ENCODE measurements at regions not wholly inside any gene's neighbourhood (a gene's known extent, or its start where the extent isn't known, plus 50 kb on each side); places are given as distances from the start of the nearest gene placed in this dataset.

GRCh38 chr6:66930559-66931290 lies 1223.7 kb upstream of the EYS start:
- no peak for DNase-seq (ENCODE audit: low spot score)

GRCh38 chr6:66926060-66926459 lies 1219.0 kb upstream of the EYS start:
- no peak for DNase-seq (ENCODE audit: low spot score)

GRCh38 chr6:66913657-66914056 lies 1206.6 kb upstream of the EYS start:
- DNase-seq (ENCODE audit: low spot score): no peak

GRCh38 chr6:66902457-66902856 lies 1195.4 kb upstream of the EYS start:
- no peak for DNase-seq (ENCODE audit: low spot score)

- no peak for DNase-seq (ENCODE audit: low spot score)
Measured at GRCh38 chr6:66900133-66901083, 1193.4 kb upstream of the EYS start.

- DNase-seq (ENCODE audit: low spot score): no peak
Measured at GRCh38 chr6:66897576-66897975, 1190.5 kb upstream of the EYS start.

- DNase-seq (ENCODE audit: low spot score): no peak
Measured at GRCh38 chr6:66896415-66896814, 1189.4 kb upstream of the EYS start.

GRCh38 chr6:66883453-66883852 lies 1176.4 kb upstream of the EYS start:
- DNase-seq (ENCODE audit: low spot score): no peak

- no peak for DNase-seq (ENCODE audit: low spot score)
Measured at GRCh38 chr6:66866801-66867200, 1159.8 kb upstream of the EYS start.

GRCh38 chr6:66865771-66866170 lies 1158.7 kb upstream of the EYS start:
- no peak for DNase-seq (ENCODE audit: low spot score)

GRCh38 chr6:66861007-66861541 lies 1154.0 kb upstream of the EYS start:
- no peak for DNase-seq (ENCODE audit: low spot score)

- no peak for DNase-seq (ENCODE audit: low spot score)
Measured at GRCh38 chr6:66860328-66860727, 1153.3 kb upstream of the EYS start.

- no peak for DNase-seq (ENCODE audit: low spot score)
Measured at GRCh38 chr6:66858196-66858595, 1151.2 kb upstream of the EYS start.

GRCh38 chr6:66854014-66854413 lies 1147.0 kb upstream of the EYS start:
- no peak for DNase-seq (ENCODE audit: low spot score)

- no peak for DNase-seq (ENCODE audit: low spot score)
Measured at GRCh38 chr6:66851930-66852329, 1144.9 kb upstream of the EYS start.

GRCh38 chr6:66849843-66850242 lies 1142.8 kb upstream of the EYS start:
- DNase-seq (ENCODE audit: low spot score): no peak

GRCh38 chr6:66848244-66848953 lies 1141.4 kb upstream of the EYS start:
- no peak for DNase-seq (ENCODE audit: low spot score)

GRCh38 chr6:66838764-66839163 lies 1131.7 kb upstream of the EYS start:
- no peak for DNase-seq (ENCODE audit: low spot score)

GRCh38 chr6:66825539-66825938 lies 1118.5 kb upstream of the EYS start:
- DNase-seq (ENCODE audit: low spot score): no peak

- no peak for DNase-seq (ENCODE audit: low spot score)
Measured at GRCh38 chr6:66814156-66814555, 1107.1 kb upstream of the EYS start.

GRCh38 chr6:66808771-66809170 lies 1101.7 kb upstream of the EYS start:
- no peak for DNase-seq (ENCODE audit: low spot score)

- no peak for DNase-seq (ENCODE audit: low spot score)
Measured at GRCh38 chr6:66796987-66797386, 1090.0 kb upstream of the EYS start.

Measured in hepatic stellate cell (primary cell).